IMR-90 (cell line): ENCODE measurements at regions not wholly inside any gene's neighbourhood (a gene's known extent, or its start where the extent isn't known, plus 50 kb on each side); places are given as distances from the start of the nearest gene placed in this dataset.

ENCODE experiments used
- POLR2A ChIP-seq: IDR thresholded peaks from 2 replicates; pipeline ENCODE4 v1.6.1; 2012; ENCODE audit warnings: mild to moderate bottlenecking, low read depth, low read length
- TF ChIP-seq, protein P1 (sequence below): conservative IDR thresholded peaks from 2 replicates; pipeline ENCODE4 v1.5.1; 2012; ENCODE audit warnings: mild to moderate bottlenecking, low read depth, low read length, improper control_type of control experiment

DNA sequence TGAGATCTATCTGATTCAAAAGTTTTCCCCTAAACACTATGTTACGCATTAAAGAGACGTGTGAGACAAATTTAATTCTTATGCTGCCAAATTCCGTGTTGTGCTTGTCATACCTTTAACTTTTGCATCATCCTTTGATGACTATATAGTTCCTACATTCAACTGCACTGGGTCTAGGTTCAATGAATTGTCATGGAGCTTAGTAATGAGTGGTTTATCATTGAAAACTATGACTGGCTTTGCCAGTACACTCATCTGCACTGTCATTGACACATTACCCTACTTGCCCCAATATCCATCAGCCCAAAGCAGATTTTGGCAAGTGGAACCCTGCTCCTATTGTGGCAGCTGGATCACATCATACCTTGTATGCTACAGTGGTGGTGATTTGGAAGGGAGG is 882.9 kb upstream of the SLIT2 start:
- TF ChIP-seq POLR2A, result no peak
- TF ChIP-seq, protein P1, sequence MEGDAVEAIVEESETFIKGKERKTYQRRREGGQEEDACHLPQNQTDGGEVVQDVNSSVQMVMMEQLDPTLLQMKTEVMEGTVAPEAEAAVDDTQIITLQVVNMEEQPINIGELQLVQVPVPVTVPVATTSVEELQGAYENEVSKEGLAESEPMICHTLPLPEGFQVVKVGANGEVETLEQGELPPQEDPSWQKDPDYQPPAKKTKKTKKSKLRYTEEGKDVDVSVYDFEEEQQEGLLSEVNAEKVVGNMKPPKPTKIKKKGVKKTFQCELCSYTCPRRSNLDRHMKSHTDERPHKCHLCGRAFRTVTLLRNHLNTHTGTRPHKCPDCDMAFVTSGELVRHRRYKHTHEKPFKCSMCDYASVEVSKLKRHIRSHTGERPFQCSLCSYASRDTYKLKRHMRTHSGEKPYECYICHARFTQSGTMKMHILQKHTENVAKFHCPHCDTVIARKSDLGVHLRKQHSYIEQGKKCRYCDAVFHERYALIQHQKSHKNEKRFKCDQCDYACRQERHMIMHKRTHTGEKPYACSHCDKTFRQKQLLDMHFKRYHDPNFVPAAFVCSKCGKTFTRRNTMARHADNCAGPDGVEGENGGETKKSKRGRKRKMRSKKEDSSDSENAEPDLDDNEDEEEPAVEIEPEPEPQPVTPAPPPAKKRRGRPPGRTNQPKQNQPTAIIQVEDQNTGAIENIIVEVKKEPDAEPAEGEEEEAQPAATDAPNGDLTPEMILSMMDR, result no peak
